Type B pancreatic cell (in vitro differentiated cells): ENCODE measurements at regions not wholly inside any gene's neighbourhood (a gene's known extent, or its start where the extent isn't known, plus 50 kb on each side); places are given as distances from the start of the nearest gene placed in this dataset.

Source experiments
- DNase-seq: peaks from one replicate; pipeline ENCODE4 v3.0.0; 2021; ENCODE audit warnings: mixed read lengths; ENCODE audit not compliant: unreplicated experiment; ENCODE audit errors: extremely low spot score
- H3K27ac Mint-ChIP-seq: 2 replicates; pipeline ENCODE4 v1.8.0; 2021; ENCODE audit warnings: mild to moderate bottlenecking, mixed read lengths
- H3K27me3 Mint-ChIP-seq: 2 replicates; pipeline ENCODE4 v1.8.0; 2021; ENCODE audit warnings: mixed read lengths
- H3K36me3 Mint-ChIP-seq: 2 replicates; pipeline ENCODE4 v1.8.0; 2021; ENCODE audit warnings: mixed read lengths
- H3K4me1 Mint-ChIP-seq: one replicate; pipeline ENCODE4 v1.8.0; 2021; ENCODE audit warnings: mixed read lengths; ENCODE audit not compliant: unreplicated experiment
- H3K4me3 Mint-ChIP-seq: 2 replicates; pipeline ENCODE4 v1.8.0; 2021; ENCODE audit warnings: mild to moderate bottlenecking, mixed read lengths
- H3K9me3 Mint-ChIP-seq: 2 replicates; pipeline ENCODE4 v1.8.0; 2021; ENCODE audit warnings: mixed read lengths
- TF ChIP-seq, protein P1 (sequence below): fragments of 200-600 bp; sonication (generic); conservative IDR thresholded peaks from 2 replicates; pipeline ENCODE4 v1.5.0; 2021; ENCODE audit warnings: antibody characterized with exemption, mild to moderate bottlenecking

GRCh38 chr2:74749432-74749831 is 84.5 kb upstream of the HK2 start:
- no peak for DNase-seq
- H3K27ac Mint-ChIP-seq, result no peak overlapping the region
- no peaks in the 10 kb centered on the region for H3K4me1 Mint-ChIP-seq
- H3K4me3 Mint-ChIP-seq, result no peak overlapping the region
- H3K9me3 Mint-ChIP-seq, result no peaks in the 10 kb centered on the region
- TF ChIP-seq, protein P1, sequence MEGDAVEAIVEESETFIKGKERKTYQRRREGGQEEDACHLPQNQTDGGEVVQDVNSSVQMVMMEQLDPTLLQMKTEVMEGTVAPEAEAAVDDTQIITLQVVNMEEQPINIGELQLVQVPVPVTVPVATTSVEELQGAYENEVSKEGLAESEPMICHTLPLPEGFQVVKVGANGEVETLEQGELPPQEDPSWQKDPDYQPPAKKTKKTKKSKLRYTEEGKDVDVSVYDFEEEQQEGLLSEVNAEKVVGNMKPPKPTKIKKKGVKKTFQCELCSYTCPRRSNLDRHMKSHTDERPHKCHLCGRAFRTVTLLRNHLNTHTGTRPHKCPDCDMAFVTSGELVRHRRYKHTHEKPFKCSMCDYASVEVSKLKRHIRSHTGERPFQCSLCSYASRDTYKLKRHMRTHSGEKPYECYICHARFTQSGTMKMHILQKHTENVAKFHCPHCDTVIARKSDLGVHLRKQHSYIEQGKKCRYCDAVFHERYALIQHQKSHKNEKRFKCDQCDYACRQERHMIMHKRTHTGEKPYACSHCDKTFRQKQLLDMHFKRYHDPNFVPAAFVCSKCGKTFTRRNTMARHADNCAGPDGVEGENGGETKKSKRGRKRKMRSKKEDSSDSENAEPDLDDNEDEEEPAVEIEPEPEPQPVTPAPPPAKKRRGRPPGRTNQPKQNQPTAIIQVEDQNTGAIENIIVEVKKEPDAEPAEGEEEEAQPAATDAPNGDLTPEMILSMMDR, result no peak
- no peaks in the 10 kb centered on the region for H3K36me3 Mint-ChIP-seq
- peaks cover 6% of the 10 kb centered on the region for H3K27me3 Mint-ChIP-seq

- H3K27ac Mint-ChIP-seq, result no peak overlapping the region
- no peak overlapping the region for H3K4me3 Mint-ChIP-seq
- peaks cover 3% of the 10 kb centered on the region for H3K27me3 Mint-ChIP-seq
- H3K9me3 Mint-ChIP-seq, result peaks cover 3% of the 10 kb centered on the region
- H3K36me3 Mint-ChIP-seq, result no peaks in the 10 kb centered on the region
- TF ChIP-seq, protein P1, result no peak
- DNase-seq, result no peak
- no peaks in the 10 kb centered on the region for H3K4me1 Mint-ChIP-seq
Observed at GRCh38 chr2:74751981-74752851, 81.7 kb upstream of the HK2 start.

- no peak overlapping the region for H3K4me3 Mint-ChIP-seq
- TF ChIP-seq, protein P1, result no peak
- DNase-seq, result no peak
- peaks cover 3% of the 10 kb centered on the region for H3K9me3 Mint-ChIP-seq
- no peaks in the 10 kb centered on the region for H3K4me1 Mint-ChIP-seq
- H3K36me3 Mint-ChIP-seq, result no peaks in the 10 kb centered on the region
- no peaks in the 10 kb centered on the region for H3K27me3 Mint-ChIP-seq
- H3K27ac Mint-ChIP-seq, result no peak overlapping the region
Observed at GRCh38 chr2:74755386-74755785, 78.5 kb upstream of the HK2 start.

DNA sequence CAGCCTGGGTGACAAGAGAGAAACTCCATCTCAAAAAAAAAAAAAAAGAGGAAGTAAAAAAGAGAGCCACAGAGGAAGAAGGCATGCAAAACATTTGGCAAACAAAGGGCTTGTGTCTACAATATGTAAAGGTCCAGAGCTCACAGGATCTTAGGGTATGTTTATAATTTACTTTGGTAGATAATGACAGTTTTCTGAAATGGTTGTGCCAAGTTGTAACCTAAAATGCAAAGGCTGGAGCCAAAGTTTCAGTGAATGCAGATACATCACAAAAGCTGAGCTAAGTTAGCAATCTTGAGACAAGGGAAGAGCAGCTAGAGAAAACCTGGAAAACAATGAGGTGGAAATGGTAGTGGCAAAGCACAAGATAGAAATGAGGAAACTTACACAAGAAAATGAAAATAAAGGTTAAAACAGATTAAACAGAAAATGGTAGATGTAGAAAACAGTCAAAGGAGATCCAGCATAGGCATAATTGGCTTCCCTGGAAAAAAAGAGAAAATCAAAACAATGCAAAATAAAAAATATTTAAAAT is 77.5 kb upstream of the HK2 start:
- H3K27me3 Mint-ChIP-seq, result no peaks in the 10 kb centered on the region
- no peaks in the 10 kb centered on the region for H3K36me3 Mint-ChIP-seq
- no peak overlapping the region for H3K4me3 Mint-ChIP-seq
- no peak for DNase-seq
- no peaks in the 10 kb centered on the region for H3K4me1 Mint-ChIP-seq
- peaks cover 3% of the 10 kb centered on the region for H3K9me3 Mint-ChIP-seq
- TF ChIP-seq, protein P1, result no peak
- H3K27ac Mint-ChIP-seq, result no peak overlapping the region

DNA sequence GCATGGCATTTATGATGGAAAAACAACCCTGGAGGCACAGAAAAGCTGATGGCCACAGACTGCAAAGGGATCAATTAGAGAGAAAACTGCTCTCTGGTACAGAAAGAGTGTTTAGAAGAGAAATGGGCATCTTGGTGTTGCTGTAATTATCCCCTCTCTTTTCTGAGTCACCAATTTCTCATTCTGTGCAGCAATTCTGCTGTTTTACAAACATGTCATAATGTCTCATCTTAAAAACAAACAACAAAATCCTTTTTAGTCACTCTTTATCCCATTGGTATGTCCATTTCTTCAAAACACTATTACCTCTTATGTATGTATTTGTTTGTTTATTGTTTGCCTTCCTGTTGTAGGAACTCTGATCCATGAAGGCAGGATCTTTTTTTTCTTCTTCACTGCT is 73.9 kb upstream of the HK2 start:
- H3K9me3 Mint-ChIP-seq, result peaks cover 3% of the 10 kb centered on the region
- no peak overlapping the region for H3K27ac Mint-ChIP-seq

More for the DNA sequence above, 73.9 kb upstream of the HK2 start:
- no peak overlapping the region for H3K4me3 Mint-ChIP-seq
- no peak for DNase-seq
- peaks cover 13% of the 10 kb centered on the region for H3K4me1 Mint-ChIP-seq
- H3K36me3 Mint-ChIP-seq, result no peaks in the 10 kb centered on the region
- H3K27me3 Mint-ChIP-seq, result no peaks in the 10 kb centered on the region
- TF ChIP-seq, protein P1, result no peak
